ENCODE measurements at regions not wholly inside any gene's neighbourhood (a gene's known extent, or its start where the extent isn't known, plus 50 kb on each side); places are given as distances from the start of the nearest gene placed in this dataset.

DNA sequence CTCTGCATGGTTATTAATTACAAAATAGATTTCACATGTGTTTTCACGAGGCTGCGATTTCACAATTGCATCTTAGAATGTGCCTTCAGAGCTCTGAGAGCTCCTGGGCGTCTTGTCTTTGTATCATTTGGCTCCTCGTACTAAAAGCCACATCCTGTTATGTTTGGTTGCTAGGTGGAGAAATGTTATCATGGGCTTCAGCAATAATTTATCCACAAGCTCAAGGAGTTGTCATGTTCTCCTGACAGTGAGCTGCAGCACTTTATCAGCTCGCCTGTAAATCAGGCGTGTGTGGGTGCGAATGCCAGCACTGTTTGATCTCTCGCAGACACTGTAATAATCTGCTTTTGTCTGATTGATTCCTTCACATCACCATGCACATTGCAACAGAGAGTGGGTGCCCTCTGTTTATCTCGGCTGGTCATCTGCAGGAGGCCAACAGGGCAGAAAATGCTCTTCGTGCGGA, 218.6 kb upstream of the ZFP64 start:
- no peak overlapping the region for H2BK120ac ChIP-seq (replicated peaks; ENCODE audit: low read depth, low read length)
- H2BK15ac ChIP-seq (ENCODE audit: low read length) = no peak overlapping the region
- no peak for FAIRE-seq
- H4K20me1 ChIP-seq (replicated peaks in 1 of 2; ENCODE audit: control insufficient read depth in 1 of 2, insufficient read depth in 2 of 2, low read length in 2 of 2) = no peaks in the 10 kb centered on the region
- H3K4me3 ChIP-seq (ENCODE audit: extremely low read depth in 1 of 4, insufficient read depth in 2 of 4, low read depth in 3 of 4, low read length in 4 of 4) = no peak overlapping the region
- no peak overlapping the region for H2BK5ac ChIP-seq (ENCODE audit: low read depth, low read length)
- no peaks in the 10 kb centered on the region for H3K4me1 ChIP-seq (replicated peaks in 1 of 4; ENCODE audit: control insufficient read depth in 3 of 4, insufficient read depth in 4 of 4, low read length in 3 of 4)
- H3K9ac ChIP-seq (replicated peaks in 1 of 4; ENCODE audit: extremely low read depth in 1 of 4, low read depth in 3 of 4, low read length in 3 of 4) = no peak overlapping the region
- no peak overlapping the region for H2BK20ac ChIP-seq (ENCODE audit: low read length)
- no peaks in the 10 kb centered on the region for H3K27me3 ChIP-seq (replicated peaks in 1 of 4; ENCODE audit: control insufficient read depth in 3 of 4, extremely low read depth in 1 of 4, insufficient read depth in 3 of 4, low read length in 3 of 4)
- 0 out of 4 replicates have a peak, but pooled peaks cover 0 to 3% of the 10 kb centered on the region in 2 experiments for H3K9me3 ChIP-seq (ENCODE audit: insufficient read depth in 2 of 2, low read depth in 1 of 2, low read length in 1 of 2)
- ChIA-PET POLR2A (ENCODE audit: partially characterized antibody) (no interaction called here), CTCF (ENCODE audit: partially characterized antibody) (interaction anchor here (1.3 to 1.8 kb wide), 2 partner anchors 11 to 16 kb away, joined by 3 to 4 read pairs; no protein-coding TSS in a partner anchor)
- H3K14ac ChIP-seq (ENCODE audit: insufficient read length) = no peak overlapping the region
- no peak overlapping the region for H3K4me2 ChIP-seq (ENCODE audit: insufficient read depth in 1 of 2, low read depth in 2 of 2, low read length in 2 of 2)
- 82% methylated on average over 11 of the region's 11 CpGs; no CpG with 5 or more reads in 1 of the 2 experiments for whole genome bisulfite sequencing, 2 experiments (ENCODE audit: extremely low coverage in 1 of 2, insufficient coverage in 1 of 2, insufficient read length in 1 of 2, insufficient replicate concordance in 2 of 2, low coverage in 1 of 2, low lambda C conversion rate in 2 of 2, missing lambda C conversion rate in 1 of 2)
- no peak overlapping the region for H3K27ac ChIP-seq (ENCODE audit: low read depth, low read length)
- H4K91ac ChIP-seq (replicated peaks; ENCODE audit: insufficient read length, low read length) = no peak overlapping the region
- H3K4ac ChIP-seq (replicated peaks; ENCODE audit: insufficient read length, low read depth, low read length) = no peak overlapping the region
- H3K56ac ChIP-seq (replicated peaks; ENCODE audit: insufficient read length, low read depth, low read length) = no peak overlapping the region
- H2AK5ac ChIP-seq (ENCODE audit: low read depth, low read length) = no peak overlapping the region
- no peaks in the 10 kb centered on the region for H3K79me1 ChIP-seq (ENCODE audit: low read depth, low read length)
- no peak overlapping the region for H3K18ac ChIP-seq (ENCODE audit: extremely low read depth, low read length)
- no peak overlapping the region for H2AFZ ChIP-seq (ENCODE audit: low read length)
- TF ChIP-seq SP2 (IDR thresholded peaks at IDR 0.05; ENCODE audit: low read length) = no peak
- no peak for TF ChIP-seq SUZ12 (IDR thresholded peaks at IDR 0.05; ENCODE audit: low read length)
- no peak for TF ChIP-seq NRF1 (IDR thresholded peaks at IDR 0.05; ENCODE audit: low read depth, low read length)
- TF ChIP-seq ZNF274 (IDR thresholded peaks at IDR 0.05; ENCODE audit: borderline replicate concordance, extremely low read depth, low read length) = no peak
- TF ChIP-seq TAF1 (IDR thresholded peaks at IDR 0.05; ENCODE audit: low read depth, low read length) = no peak
- TF ChIP-seq TBP (IDR thresholded peaks at IDR 0.05; ENCODE audit: low read depth, low read length) = no peak
- TF ChIP-seq RXRA (IDR thresholded peaks at IDR 0.05; ENCODE audit: insufficient read depth, low read depth, low read length) = no peak
- no peak for TF ChIP-seq TCF12 (IDR thresholded peaks at IDR 0.05; ENCODE audit: low read depth, low read length)
- no peak for TF ChIP-seq CHD1 (IDR thresholded peaks at IDR 0.05; ENCODE audit: low read depth, low read length)
- TF ChIP-seq CEBPB (IDR thresholded peaks at IDR 0.05; ENCODE audit: low read depth, low read length) = no peak
- no peak for TF ChIP-seq SP4 (IDR thresholded peaks at IDR 0.05; ENCODE audit: low read length)
- no peak for TF ChIP-seq BACH1 (IDR thresholded peaks at IDR 0.05; ENCODE audit: low read length)
- TF ChIP-seq SAP30 (IDR thresholded peaks at IDR 0.05; ENCODE audit: insufficient read depth, insufficient replicate concordance, low read length) = no peak
- TF ChIP-seq KDM5A (IDR thresholded peaks at IDR 0.05; ENCODE audit: low read length) = no peak
- TF ChIP-seq BCL11A (IDR thresholded peaks at IDR 0.05; ENCODE audit: low read depth in 2 of 2, low read length in 2 of 2) = no peak
- TF ChIP-seq SRF (IDR thresholded peaks at IDR 0.05; ENCODE audit: low read depth, low read length) = no peak
- TF ChIP-seq ASH2L (IDR thresholded peaks at IDR 0.05; ENCODE audit: low read length) = no peak
- TF ChIP-seq POLR2A (IDR thresholded peaks at IDR 0.05; ENCODE audit: control extremely low read depth in 1 of 2, low read depth in 2 of 2, low read length in 2 of 2) = no peak
- DNase-seq (ENCODE audit: low read depth in 1 of 2, low spot score in 2 of 2) = no peak
- H4K8ac ChIP-seq (ENCODE audit: extremely low read depth, insufficient read depth, low read length) = no peak overlapping the region
- no peak overlapping the region for H2BK12ac ChIP-seq (ENCODE audit: low read depth, low read length)
- H3K23ac ChIP-seq (ENCODE audit: insufficient read length) = no peak overlapping the region
- no peaks in the 10 kb centered on the region for H3K23me2 ChIP-seq (ENCODE audit: low read depth, low read length)
- H3K36me3 ChIP-seq (ENCODE audit: control insufficient read depth in 2 of 4, insufficient read depth in 4 of 4, low read length in 3 of 4) = no peaks in the 10 kb centered on the region
- no peak overlapping the region for H4K5ac ChIP-seq (ENCODE audit: insufficient read length, low read depth, low read length)
- no peaks in the 10 kb centered on the region for H3K79me2 ChIP-seq (ENCODE audit: control insufficient read depth in 1 of 2, insufficient read depth in 2 of 2, low read length in 2 of 2)

All from H1 (cell line).